Osteocyte (in vitro differentiated cells): ENCODE measurements at regions not wholly inside any gene's neighbourhood (a gene's known extent, or its start where the extent isn't known, plus 50 kb on each side); places are given as distances from the start of the nearest gene placed in this dataset.
"Not testable (repeated sequence)": the region's sequence is repeated elsewhere in the genome, so short reads cannot be mapped to it uniquely, and the experiment has no call there.

ENCODE experiments used
- DNase-seq: peaks from one replicate; pipeline ENCODE4 v3.0.0; 2021; ENCODE audit warnings: mixed read lengths; ENCODE audit not compliant: unreplicated experiment; ENCODE audit errors: extremely low spot score
- H3K27ac Mint-ChIP-seq: one replicate; pipeline ENCODE4 v1.8.0; 2021; ENCODE audit warnings: mild to moderate bottlenecking, mixed read lengths; ENCODE audit not compliant: unreplicated experiment
- H3K27me3 Mint-ChIP-seq: one replicate; pipeline ENCODE4 v1.8.0; 2021; ENCODE audit warnings: mixed read lengths; ENCODE audit not compliant: unreplicated experiment
- H3K36me3 Mint-ChIP-seq: one replicate; pipeline ENCODE4 v1.8.0; 2021; ENCODE audit warnings: mixed read lengths; ENCODE audit not compliant: unreplicated experiment
- H3K4me1 Mint-ChIP-seq: one replicate; pipeline ENCODE4 v1.8.0; 2021; ENCODE audit warnings: mixed read lengths; ENCODE audit not compliant: unreplicated experiment
- H3K4me3 Mint-ChIP-seq: one replicate; pipeline ENCODE4 v1.8.0; 2021; ENCODE audit warnings: mild to moderate bottlenecking, moderate library complexity, mixed read lengths; ENCODE audit not compliant: unreplicated experiment
- H3K9me3 Mint-ChIP-seq: one replicate; pipeline ENCODE4 v1.8.0; 2021; ENCODE audit warnings: mixed read lengths; ENCODE audit not compliant: unreplicated experiment
- CTCF ChIP-seq: fragments of 200-600 bp; sonication (generic); IDR thresholded peaks from 2 replicates; pipeline ENCODE4 v1.5.0; 2021; ENCODE audit warnings: antibody characterized with exemption, mild to moderate bottlenecking, moderate library complexity

- H3K9me3 Mint-ChIP-seq = peaks cover 14% of the 10 kb centered on the region
- H3K27me3 Mint-ChIP-seq, DNase-seq, H3K4me1 Mint-ChIP-seq, H3K36me3 Mint-ChIP-seq, H3K4me3 Mint-ChIP-seq, H3K27ac Mint-ChIP-seq: not testable (repeated sequence)
Observed at GRCh38 chrX:134045372-134045771, 60.0 kb upstream of the GPC3 start.

DNA sequence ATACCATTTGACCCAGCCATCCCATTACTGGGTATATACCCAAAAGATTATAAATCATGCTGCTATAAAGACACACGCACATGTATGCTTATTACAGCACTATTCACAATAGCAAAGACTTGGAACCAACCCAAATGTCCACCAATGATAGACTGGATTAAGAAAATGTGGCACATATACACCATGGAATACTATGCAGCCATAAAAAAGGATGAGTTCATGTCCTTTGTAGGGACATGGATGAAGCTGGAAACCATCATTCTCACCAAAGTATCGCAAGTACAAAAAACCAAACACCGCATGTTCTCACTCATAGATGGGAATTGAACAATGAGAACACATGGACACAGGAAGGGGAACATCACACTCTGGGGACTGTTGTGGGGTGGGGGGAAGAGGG is 81.7 kb upstream of the GPC3 start:
- not testable (repeated sequence) for H3K9me3 Mint-ChIP-seq

DNA sequence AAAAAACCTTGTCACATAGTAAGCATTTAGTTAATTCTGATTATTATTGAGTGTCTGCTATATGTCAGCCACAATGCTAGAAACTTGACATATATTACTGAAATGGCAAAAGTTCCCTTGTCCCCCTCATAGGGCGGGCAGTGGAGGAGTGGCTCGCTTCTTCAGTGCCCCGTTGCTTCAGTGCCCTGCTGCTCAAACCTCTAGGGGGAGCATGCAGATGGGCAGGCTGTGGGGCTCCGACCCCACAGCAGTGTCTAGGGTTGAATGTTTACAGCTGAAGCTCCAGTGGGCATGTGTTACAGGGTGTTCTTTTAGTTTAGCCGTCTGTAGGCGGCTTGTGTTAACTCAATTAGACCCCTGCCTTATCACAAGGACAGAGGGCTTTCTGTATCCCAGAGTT is 86.5 kb upstream of the GPC3 start:
- H3K36me3 Mint-ChIP-seq, H3K9me3 Mint-ChIP-seq, DNase-seq, H3K4me3 Mint-ChIP-seq, H3K27me3 Mint-ChIP-seq, H3K27ac Mint-ChIP-seq, H3K4me1 Mint-ChIP-seq: not testable (repeated sequence)

More for the DNA sequence above, 81.7 kb upstream of the GPC3 start:
- not testable (repeated sequence) for H3K4me1 Mint-ChIP-seq, DNase-seq, H3K4me3 Mint-ChIP-seq, H3K36me3 Mint-ChIP-seq, H3K27me3 Mint-ChIP-seq, H3K27ac Mint-ChIP-seq

DNA sequence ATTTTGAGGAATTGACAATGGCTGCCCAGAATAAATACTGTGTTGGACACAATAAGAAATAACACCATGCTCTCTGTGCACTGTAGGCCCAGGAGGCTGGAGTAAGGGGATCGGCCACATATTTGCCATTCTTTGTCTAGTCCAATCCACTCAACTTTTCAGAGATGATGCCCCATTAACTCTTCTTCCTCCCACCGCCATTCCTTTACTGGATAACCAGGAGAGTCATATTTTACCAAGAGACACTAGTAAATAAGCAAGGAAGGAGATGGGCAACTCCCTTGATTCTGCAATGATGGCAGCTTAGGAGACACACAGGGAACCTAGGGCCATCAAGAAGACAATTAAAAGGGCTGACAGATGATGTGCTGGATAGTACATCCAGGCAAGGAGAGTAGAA is 87.9 kb upstream of the GPC3 start:
- Mint-ChIP-seq H3K36me3 (no peaks in the 10 kb centered on the region), H3K27ac (no peak overlapping the region), H3K27me3 (no peaks in the 10 kb centered on the region), H3K4me3 (no peak overlapping the region), H3K9me3 (peaks cover 6% of the 10 kb centered on the region), H3K4me1 (no peaks in the 10 kb centered on the region)
- DNase-seq = no peak
- TF ChIP-seq CTCF = no peak

DNA sequence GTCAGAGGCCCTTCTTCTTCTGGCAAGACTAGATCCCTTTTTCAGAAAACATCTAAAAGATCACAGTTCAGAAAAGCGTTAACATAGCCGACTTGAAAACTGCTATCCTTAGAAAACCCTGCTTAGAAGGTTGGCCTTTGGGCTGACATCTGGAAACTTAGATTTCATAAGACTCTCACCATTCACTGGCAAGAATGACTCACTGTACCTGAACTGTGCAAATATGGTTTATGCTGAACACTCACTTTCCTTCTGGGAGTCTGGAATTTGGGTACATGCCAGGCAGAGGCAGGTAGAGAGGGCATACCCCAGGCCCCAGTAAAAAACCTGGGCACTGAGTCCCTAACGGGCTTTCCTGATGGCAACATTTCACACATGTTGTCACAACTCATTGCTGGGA is 88.8 kb upstream of the GPC3 start:
- H3K9me3 Mint-ChIP-seq = peaks cover 6% of the 10 kb centered on the region
- no peak overlapping the region for H3K27ac Mint-ChIP-seq
- no peaks in the 10 kb centered on the region for H3K36me3 Mint-ChIP-seq
- H3K27me3 Mint-ChIP-seq = no peaks in the 10 kb centered on the region
- no peak for DNase-seq
- H3K4me1 Mint-ChIP-seq = no peaks in the 10 kb centered on the region
- no peak for TF ChIP-seq CTCF
- no peak overlapping the region for H3K4me3 Mint-ChIP-seq

DNA sequence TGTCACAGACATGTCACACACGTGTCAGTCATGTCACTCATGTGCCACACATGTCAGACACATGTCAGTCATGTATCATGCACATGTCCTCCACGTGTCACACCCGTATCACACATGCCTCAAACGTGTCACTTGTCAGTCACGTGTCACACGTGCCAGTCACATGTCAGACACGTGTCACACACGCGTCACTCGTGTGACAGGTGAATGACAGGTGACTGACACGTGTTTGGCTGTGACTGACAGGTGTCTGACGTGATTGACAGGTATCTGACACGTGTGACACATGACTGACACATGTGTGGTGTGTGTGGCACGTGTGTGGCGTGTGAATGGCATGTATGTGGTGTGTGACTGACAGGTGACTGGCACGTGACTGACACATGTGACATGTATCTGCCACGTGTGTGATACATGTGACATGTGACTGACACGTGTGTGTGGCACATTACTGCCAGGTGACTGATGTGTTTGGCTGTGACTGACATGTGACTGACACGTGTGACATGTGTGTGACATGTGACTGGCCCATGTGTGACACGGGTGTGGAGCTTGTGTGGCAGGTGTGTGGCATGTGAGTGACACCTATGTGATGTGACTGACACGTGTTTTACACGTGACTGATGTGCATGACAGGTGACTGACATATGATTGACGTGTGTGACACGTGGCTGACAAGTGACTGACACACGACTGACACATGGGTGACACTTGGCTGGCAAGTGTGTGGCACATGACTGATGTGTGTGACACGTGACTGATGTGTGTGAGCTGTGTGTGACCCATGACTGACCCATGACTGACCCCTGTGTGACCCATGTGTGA is 90.7 kb upstream of the GPC3 start:
- H3K4me1 Mint-ChIP-seq = no peaks in the 10 kb centered on the region
- no peaks in the 10 kb centered on the region for H3K36me3 Mint-ChIP-seq
- no peak for DNase-seq
- no peaks in the 10 kb centered on the region for H3K27me3 Mint-ChIP-seq
- no peak overlapping the region for H3K4me3 Mint-ChIP-seq
- no peak overlapping the region for H3K27ac Mint-ChIP-seq
- H3K9me3 Mint-ChIP-seq = peaks cover 6% of the 10 kb centered on the region
- TF ChIP-seq CTCF = no peak
